ENCODE measurements at regions not wholly inside any gene's neighbourhood (a gene's known extent, or its start where the extent isn't known, plus 50 kb on each side); places are given as distances from the start of the nearest gene placed in this dataset.

GRCh38 chr16:52076332-52076731 is 470.6 kb downstream of the TOX3 start:
- TF ChIP-seq, protein P1, sequence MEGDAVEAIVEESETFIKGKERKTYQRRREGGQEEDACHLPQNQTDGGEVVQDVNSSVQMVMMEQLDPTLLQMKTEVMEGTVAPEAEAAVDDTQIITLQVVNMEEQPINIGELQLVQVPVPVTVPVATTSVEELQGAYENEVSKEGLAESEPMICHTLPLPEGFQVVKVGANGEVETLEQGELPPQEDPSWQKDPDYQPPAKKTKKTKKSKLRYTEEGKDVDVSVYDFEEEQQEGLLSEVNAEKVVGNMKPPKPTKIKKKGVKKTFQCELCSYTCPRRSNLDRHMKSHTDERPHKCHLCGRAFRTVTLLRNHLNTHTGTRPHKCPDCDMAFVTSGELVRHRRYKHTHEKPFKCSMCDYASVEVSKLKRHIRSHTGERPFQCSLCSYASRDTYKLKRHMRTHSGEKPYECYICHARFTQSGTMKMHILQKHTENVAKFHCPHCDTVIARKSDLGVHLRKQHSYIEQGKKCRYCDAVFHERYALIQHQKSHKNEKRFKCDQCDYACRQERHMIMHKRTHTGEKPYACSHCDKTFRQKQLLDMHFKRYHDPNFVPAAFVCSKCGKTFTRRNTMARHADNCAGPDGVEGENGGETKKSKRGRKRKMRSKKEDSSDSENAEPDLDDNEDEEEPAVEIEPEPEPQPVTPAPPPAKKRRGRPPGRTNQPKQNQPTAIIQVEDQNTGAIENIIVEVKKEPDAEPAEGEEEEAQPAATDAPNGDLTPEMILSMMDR (IDR thresholded peaks at IDR 0.05; ENCODE audit: low read depth, low read length), result no peak
- TF ChIP-seq EZH2phosphoT487 (IDR thresholded peaks at IDR 0.05; ENCODE audit: low read depth), result no peak
